ENCODE measurements at regions not wholly inside any gene's neighbourhood (a gene's known extent, or its start where the extent isn't known, plus 50 kb on each side); places are given as distances from the start of the nearest gene placed in this dataset.
"Not testable (repeated sequence)": the region's sequence is repeated elsewhere in the genome, so short reads cannot be mapped to it uniquely, and the experiment has no call there.

GRCh38 chr14:52131640-52132320 lies 62.9 kb upstream of the NID2 start:
- H3K4me2 ChIP-seq = no peak overlapping the region

DNA sequence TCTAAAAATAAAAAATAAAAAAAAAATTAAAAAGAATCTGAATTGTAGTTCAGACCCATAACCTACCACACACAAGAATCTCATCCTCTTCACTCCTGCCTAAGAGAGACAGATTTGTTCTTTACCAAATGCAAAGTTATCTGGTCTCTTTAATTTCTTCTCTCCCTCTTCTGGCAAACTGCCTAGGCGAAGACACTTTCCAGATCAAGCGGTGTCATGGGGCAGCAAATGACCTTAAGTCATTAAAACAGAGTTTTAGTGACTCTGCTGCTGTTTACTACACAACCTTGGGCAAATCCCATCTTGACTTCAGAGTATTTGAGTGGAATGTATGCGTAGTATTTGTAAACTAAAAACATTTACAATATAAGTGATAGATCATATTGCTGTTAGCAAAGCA lies 60.9 kb upstream of the NID2 start:
- Histone ChIP-seq H3K27me3 (ENCODE audit: insufficient read depth, low read depth) (no peaks in the 10 kb centered on the region), H3K4me2 (no peak overlapping the region), H4K20me1 (ENCODE audit: insufficient read depth) (no peaks in the 10 kb centered on the region), H3K4me1 (ENCODE audit: low read depth, poor library complexity, severe bottlenecking) (no peaks in the 10 kb centered on the region), H3K36me3 (ENCODE audit: insufficient read depth) (no peaks in the 10 kb centered on the region), H3K9ac (no peak overlapping the region), H3K27ac (no peak overlapping the region), H3K79me2 (ENCODE audit: insufficient read depth, low read depth) (no peaks in the 10 kb centered on the region), H3K4me3 (IDR thresholded peaks at IDR 0.05; ENCODE audit: insufficient read depth, low read depth, low read length) (no peak overlapping the region), H2AFZ (ENCODE audit: low read depth) (no peak overlapping the region)
- TF ChIP-seq CTCF (conservative IDR thresholded peaks at IDR 0.05; ENCODE audit: low read depth, low read length) = no peak

More at GRCh38 chr14:52131640-52132320, 62.9 kb upstream of the NID2 start:
- Histone ChIP-seq H3K4me3 (IDR thresholded peaks at IDR 0.05; ENCODE audit: insufficient read depth, low read depth, low read length) (no peak overlapping the region), H2AFZ (ENCODE audit: low read depth) (no peak overlapping the region), H3K4me1 (ENCODE audit: low read depth, poor library complexity, severe bottlenecking) (no peaks in the 10 kb centered on the region), H3K9ac (no peak overlapping the region), H3K27ac (no peak overlapping the region), H3K79me2 (ENCODE audit: insufficient read depth, low read depth) (no peaks in the 10 kb centered on the region), H4K20me1 (ENCODE audit: insufficient read depth) (no peaks in the 10 kb centered on the region), H3K36me3 (ENCODE audit: insufficient read depth) (no peaks in the 10 kb centered on the region), H3K27me3 (ENCODE audit: insufficient read depth, low read depth) (no peaks in the 10 kb centered on the region)
- peak; percentile 47; the same call in 1 of the 2 replicates for TF ChIP-seq CTCF (conservative IDR thresholded peaks at IDR 0.05; ENCODE audit: low read depth, low read length)

- H3K4me2 ChIP-seq = no peak overlapping the region
- H3K9ac ChIP-seq = no peak overlapping the region
- no peak overlapping the region for H3K27ac ChIP-seq
- no peak for TF ChIP-seq CTCF (conservative IDR thresholded peaks at IDR 0.05; ENCODE audit: low read depth, low read length)
- H3K4me3 ChIP-seq (IDR thresholded peaks at IDR 0.05; ENCODE audit: insufficient read depth, low read depth, low read length) = no peak overlapping the region
- no peaks in the 10 kb centered on the region for H3K4me1 ChIP-seq (ENCODE audit: low read depth, poor library complexity, severe bottlenecking)
- H4K20me1 ChIP-seq (ENCODE audit: insufficient read depth) = no peaks in the 10 kb centered on the region
- H2AFZ ChIP-seq (ENCODE audit: low read depth) = no peak overlapping the region
- no peaks in the 10 kb centered on the region for H3K27me3 ChIP-seq (ENCODE audit: insufficient read depth, low read depth)
- H3K79me2 ChIP-seq (ENCODE audit: insufficient read depth, low read depth) = no peaks in the 10 kb centered on the region
- H3K36me3 ChIP-seq (ENCODE audit: insufficient read depth) = no peaks in the 10 kb centered on the region
These were observed 57.0 kb upstream of the NID2 start for GRCh38 chr14:52125885-52126284.

GRCh38 chr14:52124791-52125684 lies 56.2 kb upstream of the NID2 start:
- no peaks in the 10 kb centered on the region for H4K20me1 ChIP-seq (ENCODE audit: insufficient read depth)

DNA sequence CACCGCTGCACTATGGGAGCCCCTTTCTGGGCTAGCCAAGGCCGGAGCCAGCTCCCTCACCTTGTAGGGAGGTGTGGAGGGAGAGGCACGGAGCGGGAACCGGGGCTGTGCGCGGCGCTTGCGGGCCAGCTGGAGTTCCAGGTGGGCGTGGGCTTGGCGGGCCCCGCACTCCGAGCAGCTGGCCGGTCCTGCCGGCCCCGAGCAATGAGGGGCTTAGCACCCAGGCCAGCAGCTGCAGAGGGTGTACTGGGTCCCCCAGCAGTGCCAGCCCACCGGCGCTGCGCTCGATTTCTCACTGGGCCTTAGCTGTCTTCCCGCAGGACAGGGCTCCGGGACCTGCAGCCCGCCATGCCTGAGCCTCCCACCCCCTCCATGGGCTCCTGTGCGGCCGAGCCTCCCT lies 53.3 kb upstream of the NID2 start:
- not testable (repeated sequence) for H3K27me3 ChIP-seq (ENCODE audit: insufficient read depth, low read depth); H3K4me1 ChIP-seq (ENCODE audit: low read depth, poor library complexity, severe bottlenecking); H3K36me3 ChIP-seq (ENCODE audit: insufficient read depth); H3K9ac ChIP-seq; H3K4me2 ChIP-seq; H4K20me1 ChIP-seq (ENCODE audit: insufficient read depth); H3K79me2 ChIP-seq (ENCODE audit: insufficient read depth, low read depth); H3K4me3 ChIP-seq (IDR thresholded peaks at IDR 0.05; ENCODE audit: insufficient read depth, low read depth, low read length); H2AFZ ChIP-seq (ENCODE audit: low read depth); H3K27ac ChIP-seq

More at GRCh38 chr14:52124791-52125684, 56.2 kb upstream of the NID2 start:
- Histone ChIP-seq H3K4me3 (IDR thresholded peaks at IDR 0.05; ENCODE audit: insufficient read depth, low read depth, low read length) (no peak overlapping the region), H2AFZ (ENCODE audit: low read depth) (no peak overlapping the region), H3K4me1 (ENCODE audit: low read depth, poor library complexity, severe bottlenecking) (no peaks in the 10 kb centered on the region), H3K36me3 (ENCODE audit: insufficient read depth) (no peaks in the 10 kb centered on the region), H3K79me2 (ENCODE audit: insufficient read depth, low read depth) (no peaks in the 10 kb centered on the region), H3K27me3 (ENCODE audit: insufficient read depth, low read depth) (no peaks in the 10 kb centered on the region), H3K4me2 (no peak overlapping the region), H3K9ac (no peak overlapping the region), H3K27ac (no peak overlapping the region)
- no peak for TF ChIP-seq CTCF (conservative IDR thresholded peaks at IDR 0.05; ENCODE audit: low read depth, low read length)
